KMS-11 (cell line): ENCODE measurements at regions not wholly inside any gene's neighbourhood (a gene's known extent, or its start where the extent isn't known, plus 50 kb on each side); places are given as distances from the start of the nearest gene placed in this dataset.

Experiments used
- H2AFZ ChIP-seq: fragments of 200-600 bp; sonication (generic); 2 replicates; pipeline ENCODE4 v1.6.1; 2016; ENCODE audit warnings: antibody characterized with exemption, mixed run types, low read depth
- H3K27ac ChIP-seq: fragments of 200-600 bp; sonication (generic); 2 replicates; pipeline ENCODE4 v1.6.1; 2016; ENCODE audit warnings: mild to moderate bottlenecking, mixed run types
- H3K27me3 ChIP-seq: fragments of 200-600 bp; sonication (generic); 2 replicates; pipeline ENCODE4 v1.6.1; 2017; ENCODE audit warnings: mild to moderate bottlenecking, low read depth, mixed run types, moderate library complexity; ENCODE audit not compliant: insufficient read depth
- H3K36me3 ChIP-seq: fragments of 200-600 bp; sonication (generic); 2 replicates; pipeline ENCODE4 v1.6.1; 2017; ENCODE audit warnings: mild to moderate bottlenecking, mixed run types; ENCODE audit not compliant: insufficient read depth
- H3K4me1 ChIP-seq: fragments of 200-600 bp; sonication (generic); 2 replicates; pipeline ENCODE4 v1.6.1; 2016; ENCODE audit warnings: mild to moderate bottlenecking, low read depth, mixed run types; ENCODE audit not compliant: poor library complexity, severe bottlenecking
- H3K4me2 ChIP-seq: fragments of 200-600 bp; sonication (generic); 2 replicates; pipeline ENCODE4 v1.7.0; 2016; ENCODE audit warnings: mild to moderate bottlenecking, mixed run types
- H3K4me3 ChIP-seq: fragments of 200-600 bp; sonication (generic); IDR thresholded peaks from 2 replicates; pipeline ENCODE4 v1.6.1; 2017; ENCODE audit warnings: low read depth, low read length, mixed read lengths; ENCODE audit not compliant: insufficient read depth
- H3K79me2 ChIP-seq: fragments of 200-600 bp; sonication (generic); 2 replicates; pipeline ENCODE4 v1.6.1; 2016; ENCODE audit warnings: low read depth, mixed run types; ENCODE audit not compliant: insufficient read depth
- H3K9ac ChIP-seq: fragments of 200-600 bp; sonication (generic); 2 replicates; pipeline ENCODE4 v1.6.1; 2016; ENCODE audit warnings: mild to moderate bottlenecking, mixed run types
- H4K20me1 ChIP-seq: fragments of 200-600 bp; sonication (generic); 2 replicates; pipeline ENCODE4 v1.6.1; 2016; ENCODE audit warnings: mild to moderate bottlenecking, mixed run types; ENCODE audit not compliant: insufficient read depth
- CTCF ChIP-seq: fragments of 200-600 bp; sonication (generic); conservative IDR thresholded peaks from 2 replicates; pipeline ENCODE4 v1.6.1; 2017; ENCODE audit warnings: low read depth, mild to moderate bottlenecking, antibody characterized with exemption, low read length, moderate library complexity, mixed read lengths

- H3K4me3 ChIP-seq, result no peak overlapping the region
- no peak overlapping the region for H3K9ac ChIP-seq
- H3K4me1 ChIP-seq, result no peaks in the 10 kb centered on the region
- H3K79me2 ChIP-seq, result no peaks in the 10 kb centered on the region
- H3K27me3 ChIP-seq, result no peaks in the 10 kb centered on the region
- no peak for TF ChIP-seq CTCF
- no peak overlapping the region for H3K27ac ChIP-seq
- no peaks in the 10 kb centered on the region for H4K20me1 ChIP-seq
- H3K4me2 ChIP-seq, result no peak overlapping the region
- no peak overlapping the region for H2AFZ ChIP-seq
- no peaks in the 10 kb centered on the region for H3K36me3 ChIP-seq
Observed at GRCh38 chr2:226176283-226176984, 623.2 kb downstream of the IRS1 start.

- TF ChIP-seq CTCF, result no peak
- no peaks in the 10 kb centered on the region for H3K4me1 ChIP-seq
- no peak overlapping the region for H3K4me2 ChIP-seq
- H3K36me3 ChIP-seq, result no peaks in the 10 kb centered on the region
- no peak overlapping the region for H3K27ac ChIP-seq
- no peak overlapping the region for H2AFZ ChIP-seq
- H3K4me3 ChIP-seq, result no peak overlapping the region
- H3K9ac ChIP-seq, result no peak overlapping the region
- H4K20me1 ChIP-seq, result no peaks in the 10 kb centered on the region
- H3K27me3 ChIP-seq, result no peaks in the 10 kb centered on the region
- H3K79me2 ChIP-seq, result no peaks in the 10 kb centered on the region
Observed at GRCh38 chr2:226174390-226174789, 625.2 kb downstream of the IRS1 start.

GRCh38 chr2:226172939-226173338, 626.7 kb downstream of the IRS1 start:
- H3K27me3 ChIP-seq, result no peaks in the 10 kb centered on the region
- no peak overlapping the region for H2AFZ ChIP-seq
- TF ChIP-seq CTCF, result no peak
- no peak overlapping the region for H3K4me3 ChIP-seq
- H3K4me2 ChIP-seq, result no peak overlapping the region
- H3K9ac ChIP-seq, result no peak overlapping the region
- H3K36me3 ChIP-seq, result no peaks in the 10 kb centered on the region
- no peaks in the 10 kb centered on the region for H4K20me1 ChIP-seq
- no peaks in the 10 kb centered on the region for H3K4me1 ChIP-seq
- no peaks in the 10 kb centered on the region for H3K79me2 ChIP-seq
- H3K27ac ChIP-seq, result no peak overlapping the region

- Histone ChIP-seq H3K4me1 (no peaks in the 10 kb centered on the region), H4K20me1 (no peaks in the 10 kb centered on the region), H3K36me3 (no peaks in the 10 kb centered on the region), H3K9ac (no peak overlapping the region), H3K27me3 (no peaks in the 10 kb centered on the region), H3K4me2 (no peak overlapping the region), H2AFZ (no peak overlapping the region), H3K27ac (no peak overlapping the region), H3K4me3 (no peak overlapping the region), H3K79me2 (no peaks in the 10 kb centered on the region)
- no peak for TF ChIP-seq CTCF
Observed at GRCh38 chr2:226172309-226172708, 627.3 kb downstream of the IRS1 start.
